ENCODE measurements at regions not wholly inside any gene's neighbourhood (a gene's known extent, or its start where the extent isn't known, plus 50 kb on each side); places are given as distances from the start of the nearest gene placed in this dataset.

- TF ChIP-seq CTCF (IDR thresholded peaks at IDR 0.05) (no peak), POLR2A (IDR thresholded peaks at IDR 0.05) (no peak)
Measured at GRCh38 chr15:25170113-25170731, 215.4 kb downstream of the SNRPN start.

Data from tibial nerve (tissue), 3 donors.